GM12878 (cell line): ENCODE measurements at regions not wholly inside any gene's neighbourhood (a gene's known extent, or its start where the extent isn't known, plus 50 kb on each side); places are given as distances from the start of the nearest gene placed in this dataset.

Experiments
- CBFB ChIP-seq: IDR thresholded peaks from 2 replicates; pipeline ENCODE4 v1.6.1; 2016; ENCODE audit warnings: antibody characterized with exemption, low read depth
- EZH2 ChIP-seq: IDR thresholded peaks from 2 replicates; pipeline ENCODE4 v1.6.1; 2012; ENCODE audit warnings: low read depth, mild to moderate bottlenecking, control low read depth, inconsistent platforms, low read length, borderline replicate concordance; ENCODE audit not compliant: control insufficient read depth
- FOS ChIP-seq: IDR thresholded peaks from 3 replicates; pipeline ENCODE4 v1.6.1; 2011; ENCODE audit warnings: borderline replicate concordance; ENCODE audit not compliant: insufficient read length; ENCODE audit errors: extremely low read depth
- JUNB ChIP-seq: IDR thresholded peaks from 2 replicates; pipeline ENCODE4 v1.6.1; 2016; ENCODE audit warnings: antibody characterized with exemption, mild to moderate bottlenecking
- PML ChIP-seq: IDR thresholded peaks from 2 replicates; pipeline ENCODE4 v1.6.1; 2012; ENCODE audit warnings: low read length, inconsistent platforms
- POLR2A ChIP-seq: IDR thresholded peaks from 2 replicates; pipeline ENCODE4 v1.6.1; 2011; ENCODE audit warnings: low read depth, mild to moderate bottlenecking, low read length
- POLR2AphosphoS5 ChIP-seq: IDR thresholded peaks from 2 replicates; pipeline ENCODE4 v1.6.1; 2011; ENCODE audit warnings: mild to moderate bottlenecking, low read length, inconsistent platforms
- YY1 ChIP-seq: IDR thresholded peaks from 2 replicates; pipeline ENCODE4 v1.6.1; 2011; ENCODE audit warnings: low read depth, mild to moderate bottlenecking, low read length
- TF ChIP-seq, protein P1 (sequence below): fragments of 450-650 bp; IDR thresholded peaks from 2 replicates; pipeline ENCODE4 v1.6.1; 2017; ENCODE audit warnings: mild to moderate bottlenecking
- TF ChIP-seq, protein P2 (sequence below): IDR thresholded peaks from 2 replicates; pipeline ENCODE4 v1.6.1; 2012; ENCODE audit warnings: mild to moderate bottlenecking, low read depth, low read length
- TF ChIP-seq, protein P3 (sequence below): IDR thresholded peaks from 2 replicates; pipeline ENCODE4 v1.6.1; 2012; ENCODE audit warnings: low read depth, low read length, improper control_type of control experiment
- TF ChIP-seq, protein P4 (sequence below), 3 experiments: IDR thresholded peaks in 2 of 3; conservative IDR thresholded peaks in 1 of 3; 2 replicates each; pipeline ENCODE4 v1.5.1; 2011; ENCODE audit warnings: low read depth in 3 of 3, low read length in 3 of 3, mild to moderate bottlenecking in 3 of 3, control low read depth in 2 of 3, moderate library complexity in 2 of 3, inconsistent platforms in 1 of 3, mixed read lengths in 1 of 3; ENCODE audit not compliant: control insufficient read depth in 2 of 3, insufficient read depth in 1 of 3; ENCODE audit errors: extremely low read depth in 1 of 3
- TF ChIP-seq, protein P5 (sequence below): fragments of 450-650 bp; IDR thresholded peaks from 2 replicates; pipeline ENCODE4 v1.6.1; 2018; ENCODE audit warnings: borderline replicate concordance, mild to moderate bottlenecking; ENCODE audit not compliant: partially characterized antibody
- TF ChIP-seq, protein P6 (sequence below): fragments of 450-650 bp; IDR thresholded peaks from 2 replicates; pipeline ENCODE4 v1.6.1; 2017; ENCODE audit warnings: mild to moderate bottlenecking, moderate library complexity

DNA sequence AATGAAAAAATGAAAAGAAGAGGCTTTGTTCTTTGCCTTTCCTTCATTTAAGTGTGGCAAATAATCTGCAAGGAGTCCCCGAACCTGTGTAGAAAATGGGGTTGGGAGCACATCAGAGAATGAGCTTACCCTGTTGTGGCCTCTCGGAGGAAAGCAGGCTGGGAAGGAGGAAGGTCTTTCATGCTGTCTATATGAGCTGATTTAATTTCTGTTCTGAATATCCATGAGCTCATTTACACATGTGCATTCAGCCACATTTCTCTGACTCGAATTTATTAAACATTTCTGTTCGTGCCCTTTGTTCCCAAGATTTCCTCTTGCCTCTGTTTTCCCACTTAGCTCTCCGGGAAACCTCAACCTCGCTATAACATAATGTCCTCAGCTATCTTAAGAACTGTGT, 584.4 kb upstream of the CDH4 start:
- TF ChIP-seq, protein P1, sequence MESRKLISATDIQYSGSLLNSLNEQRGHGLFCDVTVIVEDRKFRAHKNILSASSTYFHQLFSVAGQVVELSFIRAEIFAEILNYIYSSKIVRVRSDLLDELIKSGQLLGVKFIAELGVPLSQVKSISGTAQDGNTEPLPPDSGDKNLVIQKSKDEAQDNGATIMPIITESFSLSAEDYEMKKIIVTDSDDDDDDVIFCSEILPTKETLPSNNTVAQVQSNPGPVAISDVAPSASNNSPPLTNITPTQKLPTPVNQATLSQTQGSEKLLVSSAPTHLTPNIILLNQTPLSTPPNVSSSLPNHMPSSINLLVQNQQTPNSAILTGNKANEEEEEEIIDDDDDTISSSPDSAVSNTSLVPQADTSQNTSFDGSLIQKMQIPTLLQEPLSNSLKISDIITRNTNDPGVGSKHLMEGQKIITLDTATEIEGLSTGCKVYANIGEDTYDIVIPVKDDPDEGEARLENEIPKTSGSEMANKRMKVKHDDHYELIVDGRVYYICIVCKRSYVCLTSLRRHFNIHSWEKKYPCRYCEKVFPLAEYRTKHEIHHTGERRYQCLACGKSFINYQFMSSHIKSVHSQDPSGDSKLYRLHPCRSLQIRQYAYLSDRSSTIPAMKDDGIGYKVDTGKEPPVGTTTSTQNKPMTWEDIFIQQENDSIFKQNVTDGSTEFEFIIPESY, result no peak
- TF ChIP-seq YY1 (no peak), FOS (no peak), POLR2AphosphoS5 (no peak), POLR2A (no peak), EZH2 (no peak), CBFB (no peak), PML (no peak), JUNB (no peak)
- TF ChIP-seq, protein P2, sequence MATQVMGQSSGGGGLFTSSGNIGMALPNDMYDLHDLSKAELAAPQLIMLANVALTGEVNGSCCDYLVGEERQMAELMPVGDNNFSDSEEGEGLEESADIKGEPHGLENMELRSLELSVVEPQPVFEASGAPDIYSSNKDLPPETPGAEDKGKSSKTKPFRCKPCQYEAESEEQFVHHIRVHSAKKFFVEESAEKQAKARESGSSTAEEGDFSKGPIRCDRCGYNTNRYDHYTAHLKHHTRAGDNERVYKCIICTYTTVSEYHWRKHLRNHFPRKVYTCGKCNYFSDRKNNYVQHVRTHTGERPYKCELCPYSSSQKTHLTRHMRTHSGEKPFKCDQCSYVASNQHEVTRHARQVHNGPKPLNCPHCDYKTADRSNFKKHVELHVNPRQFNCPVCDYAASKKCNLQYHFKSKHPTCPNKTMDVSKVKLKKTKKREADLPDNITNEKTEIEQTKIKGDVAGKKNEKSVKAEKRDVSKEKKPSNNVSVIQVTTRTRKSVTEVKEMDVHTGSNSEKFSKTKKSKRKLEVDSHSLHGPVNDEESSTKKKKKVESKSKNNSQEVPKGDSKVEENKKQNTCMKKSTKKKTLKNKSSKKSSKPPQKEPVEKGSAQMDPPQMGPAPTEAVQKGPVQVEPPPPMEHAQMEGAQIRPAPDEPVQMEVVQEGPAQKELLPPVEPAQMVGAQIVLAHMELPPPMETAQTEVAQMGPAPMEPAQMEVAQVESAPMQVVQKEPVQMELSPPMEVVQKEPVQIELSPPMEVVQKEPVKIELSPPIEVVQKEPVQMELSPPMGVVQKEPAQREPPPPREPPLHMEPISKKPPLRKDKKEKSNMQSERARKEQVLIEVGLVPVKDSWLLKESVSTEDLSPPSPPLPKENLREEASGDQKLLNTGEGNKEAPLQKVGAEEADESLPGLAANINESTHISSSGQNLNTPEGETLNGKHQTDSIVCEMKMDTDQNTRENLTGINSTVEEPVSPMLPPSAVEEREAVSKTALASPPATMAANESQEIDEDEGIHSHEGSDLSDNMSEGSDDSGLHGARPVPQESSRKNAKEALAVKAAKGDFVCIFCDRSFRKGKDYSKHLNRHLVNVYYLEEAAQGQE, result no peak
- TF ChIP-seq, protein P3, sequence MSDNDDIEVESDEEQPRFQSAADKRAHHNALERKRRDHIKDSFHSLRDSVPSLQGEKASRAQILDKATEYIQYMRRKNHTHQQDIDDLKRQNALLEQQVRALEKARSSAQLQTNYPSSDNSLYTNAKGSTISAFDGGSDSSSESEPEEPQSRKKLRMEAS, result no peak
- TF ChIP-seq, protein P4, sequence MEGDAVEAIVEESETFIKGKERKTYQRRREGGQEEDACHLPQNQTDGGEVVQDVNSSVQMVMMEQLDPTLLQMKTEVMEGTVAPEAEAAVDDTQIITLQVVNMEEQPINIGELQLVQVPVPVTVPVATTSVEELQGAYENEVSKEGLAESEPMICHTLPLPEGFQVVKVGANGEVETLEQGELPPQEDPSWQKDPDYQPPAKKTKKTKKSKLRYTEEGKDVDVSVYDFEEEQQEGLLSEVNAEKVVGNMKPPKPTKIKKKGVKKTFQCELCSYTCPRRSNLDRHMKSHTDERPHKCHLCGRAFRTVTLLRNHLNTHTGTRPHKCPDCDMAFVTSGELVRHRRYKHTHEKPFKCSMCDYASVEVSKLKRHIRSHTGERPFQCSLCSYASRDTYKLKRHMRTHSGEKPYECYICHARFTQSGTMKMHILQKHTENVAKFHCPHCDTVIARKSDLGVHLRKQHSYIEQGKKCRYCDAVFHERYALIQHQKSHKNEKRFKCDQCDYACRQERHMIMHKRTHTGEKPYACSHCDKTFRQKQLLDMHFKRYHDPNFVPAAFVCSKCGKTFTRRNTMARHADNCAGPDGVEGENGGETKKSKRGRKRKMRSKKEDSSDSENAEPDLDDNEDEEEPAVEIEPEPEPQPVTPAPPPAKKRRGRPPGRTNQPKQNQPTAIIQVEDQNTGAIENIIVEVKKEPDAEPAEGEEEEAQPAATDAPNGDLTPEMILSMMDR (IDR thresholded peaks at IDR 0.05 in 2 of 3, conservative IDR thresholded peaks at IDR 0.05 in 1 of 3; ENCODE audit: control insufficient read depth in 2 of 3, extremely low read depth in 1 of 3, insufficient read depth in 1 of 3, low read depth in 3 of 3, low read length in 3 of 3), result no peak
- TF ChIP-seq, protein P5, sequence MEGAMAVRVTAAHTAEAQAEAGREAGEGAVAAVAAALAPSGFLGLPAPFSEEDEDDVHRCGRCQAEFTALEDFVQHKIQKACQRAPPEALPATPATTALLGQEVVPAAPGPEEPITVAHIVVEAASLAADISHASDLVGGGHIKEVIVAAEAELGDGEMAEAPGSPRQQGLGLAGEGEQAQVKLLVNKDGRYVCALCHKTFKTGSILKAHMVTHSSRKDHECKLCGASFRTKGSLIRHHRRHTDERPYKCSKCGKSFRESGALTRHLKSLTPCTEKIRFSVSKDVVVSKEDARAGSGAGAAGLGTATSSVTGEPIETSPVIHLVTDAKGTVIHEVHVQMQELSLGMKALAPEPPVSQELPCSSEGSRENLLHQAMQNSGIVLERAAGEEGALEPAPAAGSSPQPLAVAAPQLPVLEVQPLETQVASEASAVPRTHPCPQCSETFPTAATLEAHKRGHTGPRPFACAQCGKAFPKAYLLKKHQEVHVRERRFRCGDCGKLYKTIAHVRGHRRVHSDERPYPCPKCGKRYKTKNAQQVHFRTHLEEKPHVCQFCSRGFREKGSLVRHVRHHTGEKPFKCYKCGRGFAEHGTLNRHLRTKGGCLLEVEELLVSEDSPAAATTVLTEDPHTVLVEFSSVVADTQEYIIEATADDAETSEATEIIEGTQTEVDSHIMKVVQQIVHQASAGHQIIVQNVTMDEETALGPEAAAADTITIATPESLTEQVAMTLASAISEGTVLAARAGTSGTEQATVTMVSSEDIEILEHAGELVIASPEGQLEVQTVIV, result no peak
- TF ChIP-seq, protein P6, sequence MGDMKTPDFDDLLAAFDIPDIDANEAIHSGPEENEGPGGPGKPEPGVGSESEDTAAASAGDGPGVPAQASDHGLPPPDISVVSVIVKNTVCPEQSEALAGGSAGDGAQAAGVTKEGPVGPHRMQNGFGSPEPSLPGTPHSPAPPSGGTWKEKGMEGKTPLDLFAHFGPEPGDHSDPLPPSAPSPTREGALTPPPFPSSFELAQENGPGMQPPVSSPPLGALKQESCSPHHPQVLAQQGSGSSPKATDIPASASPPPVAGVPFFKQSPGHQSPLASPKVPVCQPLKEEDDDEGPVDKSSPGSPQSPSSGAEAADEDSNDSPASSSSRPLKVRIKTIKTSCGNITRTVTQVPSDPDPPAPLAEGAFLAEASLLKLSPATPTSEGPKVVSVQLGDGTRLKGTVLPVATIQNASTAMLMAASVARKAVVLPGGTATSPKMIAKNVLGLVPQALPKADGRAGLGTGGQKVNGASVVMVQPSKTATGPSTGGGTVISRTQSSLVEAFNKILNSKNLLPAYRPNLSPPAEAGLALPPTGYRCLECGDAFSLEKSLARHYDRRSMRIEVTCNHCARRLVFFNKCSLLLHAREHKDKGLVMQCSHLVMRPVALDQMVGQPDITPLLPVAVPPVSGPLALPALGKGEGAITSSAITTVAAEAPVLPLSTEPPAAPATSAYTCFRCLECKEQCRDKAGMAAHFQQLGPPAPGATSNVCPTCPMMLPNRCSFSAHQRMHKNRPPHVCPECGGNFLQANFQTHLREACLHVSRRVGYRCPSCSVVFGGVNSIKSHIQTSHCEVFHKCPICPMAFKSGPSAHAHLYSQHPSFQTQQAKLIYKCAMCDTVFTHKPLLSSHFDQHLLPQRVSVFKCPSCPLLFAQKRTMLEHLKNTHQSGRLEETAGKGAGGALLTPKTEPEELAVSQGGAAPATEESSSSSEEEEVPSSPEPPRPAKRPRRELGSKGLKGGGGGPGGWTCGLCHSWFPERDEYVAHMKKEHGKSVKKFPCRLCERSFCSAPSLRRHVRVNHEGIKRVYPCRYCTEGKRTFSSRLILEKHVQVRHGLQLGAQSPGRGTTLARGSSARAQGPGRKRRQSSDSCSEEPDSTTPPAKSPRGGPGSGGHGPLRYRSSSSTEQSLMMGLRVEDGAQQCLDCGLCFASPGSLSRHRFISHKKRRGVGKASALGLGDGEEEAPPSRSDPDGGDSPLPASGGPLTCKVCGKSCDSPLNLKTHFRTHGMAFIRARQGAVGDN, result no peak
